Hematopoietic multipotent progenitor cell (in vitro differentiated cells): ENCODE measurements at regions not wholly inside any gene's neighbourhood (a gene's known extent, or its start where the extent isn't known, plus 50 kb on each side); places are given as distances from the start of the nearest gene placed in this dataset.

Experiments
- DNase-seq, 3 donors: peaks; one replicate each; pipeline ENCODE4 v3.0.0-alpha.2; 2011 to 2015; ENCODE audit warnings: low read depth in 2 of 3, low spot score in 2 of 3

GRCh38 chr9:86703346-86703745, 244.0 kb downstream of the GAS1 start:
- DNase-seq: no peak

- DNase-seq: no peak
Observed at GRCh38 chr9:86700629-86701028, 246.7 kb downstream of the GAS1 start.

- DNase-seq: no peak
Observed at GRCh38 chr9:86697999-86698398, 249.3 kb downstream of the GAS1 start.

- DNase-seq: no peak
Observed at GRCh38 chr9:86697213-86697612, 250.1 kb downstream of the GAS1 start.

GRCh38 chr9:86695910-86696424, 251.3 kb downstream of the GAS1 start:
- no peak for DNase-seq

- DNase-seq: no peak
Observed at GRCh38 chr9:86690034-86690433, 257.3 kb downstream of the GAS1 start.

- DNase-seq: no peak
Observed at GRCh38 chr9:86687788-86688187, 259.5 kb downstream of the GAS1 start.

- no peak for DNase-seq
Observed at GRCh38 chr9:86685556-86685955, 261.8 kb downstream of the GAS1 start.

GRCh38 chr9:86684148-86684547, 263.2 kb downstream of the GAS1 start:
- DNase-seq: no peak

- no peak for DNase-seq
Observed at GRCh38 chr9:86682240-86682639, 265.1 kb downstream of the GAS1 start.

GRCh38 chr9:86679909-86680308, 267.4 kb downstream of the GAS1 start:
- DNase-seq: no peak

GRCh38 chr9:86676396-86676795, 270.9 kb downstream of the GAS1 start:
- no peak for DNase-seq

- DNase-seq: no peak
Observed at GRCh38 chr9:86675805-86676204, 271.5 kb downstream of the GAS1 start.

- DNase-seq: no peak
Observed at GRCh38 chr9:86674487-86674886, 272.8 kb downstream of the GAS1 start.

GRCh38 chr9:86672966-86673365, 274.3 kb downstream of the GAS1 start:
- DNase-seq: no peak

GRCh38 chr9:86672301-86672700, 275.0 kb downstream of the GAS1 start:
- no peak for DNase-seq

GRCh38 chr9:86671018-86671417, 276.3 kb downstream of the GAS1 start:
- no peak for DNase-seq

- no peak for DNase-seq
Observed at GRCh38 chr9:86670536-86670935, 276.8 kb downstream of the GAS1 start.

- DNase-seq: no peak
Observed at GRCh38 chr9:86670076-86670475, 277.2 kb downstream of the GAS1 start.

- DNase-seq: no peak
Observed at GRCh38 chr9:86669422-86669821, 277.9 kb downstream of the GAS1 start.

GRCh38 chr9:86668488-86668887, 278.8 kb downstream of the GAS1 start:
- DNase-seq: no peak

GRCh38 chr9:86667307-86667706, 280.0 kb downstream of the GAS1 start:
- no peak for DNase-seq

- no peak for DNase-seq
Observed at GRCh38 chr9:86665416-86665815, 281.9 kb downstream of the GAS1 start.
